ENCODE measurements at regions not wholly inside any gene's neighbourhood (a gene's known extent, or its start where the extent isn't known, plus 50 kb on each side); places are given as distances from the start of the nearest gene placed in this dataset.

DNA sequence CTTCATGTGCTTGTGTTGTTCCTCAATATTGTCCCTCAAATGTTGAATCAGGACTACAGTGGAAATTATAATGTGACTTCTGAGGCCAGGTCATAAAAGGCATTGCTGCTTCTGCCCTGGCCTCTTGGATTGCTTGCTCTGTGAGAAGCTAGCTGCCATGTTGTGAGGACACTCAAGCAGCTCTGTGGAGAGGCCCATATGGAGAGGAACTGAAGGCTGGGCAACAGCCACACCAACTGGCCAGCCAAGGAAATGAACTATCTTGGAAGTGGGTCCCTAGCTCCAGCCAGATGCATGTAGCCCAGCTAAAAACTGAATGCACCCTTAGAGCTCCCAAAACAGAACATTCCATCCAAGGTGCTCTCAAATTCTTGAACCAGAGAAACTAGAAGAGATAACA lies 282.6 kb downstream of the BMP7 start:
- no peak for TF ChIP-seq POLR2A (IDR thresholded peaks at IDR 0.05; ENCODE audit: borderline replicate concordance, extremely low read depth, insufficient read depth, insufficient read length)
- no peak for TF ChIP-seq JUND (IDR thresholded peaks at IDR 0.05)
- TF ChIP-seq CTCF (IDR thresholded peaks at IDR 0.05 in 2 of 3, conservative IDR thresholded peaks at IDR 0.05 in 1 of 3; ENCODE audit: borderline replicate concordance in 1 of 3, insufficient read depth in 1 of 3, low read depth in 2 of 3, low read length in 2 of 3): 0 out of 6 replicates have a peak, but pooled peaks of 1 of the 3 experiments have one; percentile 3
